ENCODE measurements at regions not wholly inside any gene's neighbourhood (a gene's known extent, or its start where the extent isn't known, plus 50 kb on each side); places are given as distances from the start of the nearest gene placed in this dataset.

DNA sequence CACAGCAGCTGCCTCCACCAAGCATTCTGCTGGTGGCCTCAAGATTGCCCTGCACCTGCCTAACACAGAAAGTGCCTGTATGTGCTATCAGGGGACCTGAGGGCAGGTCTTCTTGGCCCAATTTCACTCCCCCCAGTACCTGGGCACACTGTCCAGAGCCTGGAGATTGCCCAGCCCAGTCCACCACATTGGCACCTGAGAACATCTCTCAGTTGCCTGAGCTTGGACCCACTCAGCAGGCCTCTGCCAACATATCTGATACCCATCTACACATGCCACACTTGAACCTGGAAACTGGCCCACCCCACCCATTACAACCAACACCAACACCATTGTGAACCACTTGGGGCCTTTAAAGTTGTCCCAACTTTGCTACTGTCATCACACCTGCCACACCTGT is 1523.1 kb upstream of the CDH9 start:
- TF ChIP-seq CTCF (IDR thresholded peaks at IDR 0.05) (no peak), POLR2AphosphoS5 (IDR thresholded peaks at IDR 0.05) (no peak), POLR2A (IDR thresholded peaks at IDR 0.05) (no peak)
